Stimulated activated CD4-positive, alpha-beta T cell treated with anti-CD3 and anti-CD28 coated beads, Interleukin-1b, Interleukin-23, amount 100 ng/mL, for 48 hours (primary cell): ENCODE measurements at regions not wholly inside any gene's neighbourhood (a gene's known extent, or its start where the extent isn't known, plus 50 kb on each side); places are given as distances from the start of the nearest gene placed in this dataset.

Experiments
- DNase-seq: peaks from one replicate; pipeline ENCODE4 v3.0.0-alpha.2; 2020

GRCh38 chr1:234746798-234747196 lies 136.8 kb upstream of the IRF2BP2 start:
- no peak for DNase-seq

GRCh38 chr1:234745844-234746797 lies 136.1 kb upstream of the IRF2BP2 start:
- no peak for DNase-seq

- DNase-seq, result no peak
Observed at GRCh38 chr1:234745276-234745675, 135.3 kb upstream of the IRF2BP2 start.

GRCh38 chr1:234743791-234744611 lies 134.0 kb upstream of the IRF2BP2 start:
- no peak for DNase-seq

- DNase-seq, result no peak
Observed at GRCh38 chr1:234742622-234743021, 132.6 kb upstream of the IRF2BP2 start.

GRCh38 chr1:234737967-234738314 lies 128.0 kb upstream of the IRF2BP2 start:
- DNase-seq, result no peak

GRCh38 chr1:234735916-234736315 lies 125.9 kb upstream of the IRF2BP2 start:
- no peak for DNase-seq

GRCh38 chr1:234735476-234735875 lies 125.5 kb upstream of the IRF2BP2 start:
- no peak for DNase-seq

- no peak for DNase-seq
Observed at GRCh38 chr1:234734869-234735268, 124.9 kb upstream of the IRF2BP2 start.

GRCh38 chr1:234734412-234734835 lies 124.4 kb upstream of the IRF2BP2 start:
- no peak for DNase-seq

- no peak for DNase-seq
Observed at GRCh38 chr1:234733427-234733826, 123.4 kb upstream of the IRF2BP2 start.

GRCh38 chr1:234732671-234733390 lies 122.9 kb upstream of the IRF2BP2 start:
- DNase-seq, result no peak

GRCh38 chr1:234732260-234732659 lies 122.3 kb upstream of the IRF2BP2 start:
- DNase-seq, result no peak

GRCh38 chr1:234731569-234732085 lies 121.6 kb upstream of the IRF2BP2 start:
- peak; percentile 24 for DNase-seq

- DNase-seq, result peak; percentile 68
Observed at GRCh38 chr1:234730770-234731568, 121.0 kb upstream of the IRF2BP2 start.

- no peak for DNase-seq
Observed at GRCh38 chr1:234730475-234730769, 120.4 kb upstream of the IRF2BP2 start.

GRCh38 chr1:234729561-234730474 lies 119.8 kb upstream of the IRF2BP2 start:
- no peak for DNase-seq

GRCh38 chr1:234728740-234729139 lies 118.8 kb upstream of the IRF2BP2 start:
- DNase-seq, result no peak

GRCh38 chr1:234727018-234727940 lies 117.3 kb upstream of the IRF2BP2 start:
- DNase-seq, result no peak

- no peak for DNase-seq
Observed at GRCh38 chr1:234726359-234726943, 116.5 kb upstream of the IRF2BP2 start.
